ENCODE measurements at regions not wholly inside any gene's neighbourhood (a gene's known extent, or its start where the extent isn't known, plus 50 kb on each side); places are given as distances from the start of the nearest gene placed in this dataset.

DNA sequence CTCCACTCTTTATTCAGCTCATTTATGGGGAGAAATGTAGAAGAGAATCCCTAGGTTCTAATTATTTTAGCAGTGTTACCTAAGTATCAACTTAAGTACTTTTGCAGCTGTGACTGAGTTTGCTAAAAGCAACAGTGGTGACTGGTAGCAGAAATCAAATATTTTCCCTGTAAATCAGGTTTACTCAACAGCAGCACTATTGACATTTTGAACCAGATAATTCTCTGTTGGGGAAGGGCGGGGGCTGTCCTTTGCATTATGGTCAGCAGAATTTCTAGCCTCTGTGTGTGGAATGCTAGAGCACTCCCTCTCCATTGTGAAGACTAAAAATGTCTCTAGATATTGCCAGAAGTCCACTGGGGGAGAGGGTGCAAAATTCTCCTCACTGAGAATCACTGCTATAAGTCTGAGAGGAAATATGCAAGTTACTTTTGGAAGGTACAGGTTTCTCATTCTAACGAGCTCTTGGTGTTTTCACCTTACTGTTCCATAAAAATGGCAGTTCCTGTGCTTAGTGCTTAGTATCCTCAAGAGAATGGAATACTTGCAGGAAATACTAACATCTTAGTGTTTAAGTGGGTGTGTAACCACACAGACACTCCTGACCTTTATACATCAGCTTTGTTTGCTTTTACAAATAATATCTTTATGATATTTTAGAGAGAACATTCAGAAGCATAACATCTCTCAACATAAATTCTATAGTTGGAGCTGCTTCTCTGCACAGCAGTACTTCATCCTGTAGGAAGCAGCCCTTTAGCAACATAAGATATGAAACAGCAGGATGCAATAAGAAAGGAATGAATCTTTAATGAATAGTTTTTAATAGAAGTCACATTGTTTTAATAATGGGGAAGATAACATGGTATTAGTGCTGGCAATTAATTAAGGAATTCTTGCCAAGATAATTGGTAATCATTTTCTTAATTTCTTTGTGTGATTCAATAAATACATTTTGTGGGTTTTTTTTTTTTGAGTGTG lies 246.5 kb upstream of the GOLIM4 start:
- DNase-seq: no peak

DNA sequence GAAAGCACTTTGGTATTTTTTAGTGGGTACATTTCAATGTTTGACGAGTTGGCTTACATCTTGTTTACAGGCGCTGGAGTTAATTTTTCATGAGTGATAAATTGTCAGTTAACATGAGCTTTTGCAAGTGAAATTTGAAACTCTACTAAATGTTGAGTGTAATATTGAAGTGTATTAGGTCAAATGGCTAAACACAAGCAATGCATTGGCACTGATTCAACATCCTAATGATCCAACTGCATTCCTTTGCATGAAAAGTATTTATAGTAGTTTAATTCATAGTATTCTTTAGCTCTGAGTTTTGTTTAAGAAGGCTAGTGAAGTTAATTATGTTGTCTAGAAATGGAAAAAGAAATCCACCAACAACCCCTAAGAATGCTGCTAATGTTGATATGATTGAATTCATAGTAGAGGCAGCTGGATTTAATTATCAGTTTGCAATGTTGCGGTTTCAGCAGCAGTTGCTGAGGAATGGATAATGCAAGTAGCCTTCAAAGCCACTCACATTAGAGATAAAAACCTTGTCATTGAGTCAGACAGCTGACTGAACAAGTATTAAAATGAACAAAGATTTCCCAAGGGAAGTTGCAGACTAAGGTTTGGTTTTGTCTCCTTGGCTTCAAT lies 245.6 kb upstream of the GOLIM4 start:
- DNase-seq: no peak

DNA sequence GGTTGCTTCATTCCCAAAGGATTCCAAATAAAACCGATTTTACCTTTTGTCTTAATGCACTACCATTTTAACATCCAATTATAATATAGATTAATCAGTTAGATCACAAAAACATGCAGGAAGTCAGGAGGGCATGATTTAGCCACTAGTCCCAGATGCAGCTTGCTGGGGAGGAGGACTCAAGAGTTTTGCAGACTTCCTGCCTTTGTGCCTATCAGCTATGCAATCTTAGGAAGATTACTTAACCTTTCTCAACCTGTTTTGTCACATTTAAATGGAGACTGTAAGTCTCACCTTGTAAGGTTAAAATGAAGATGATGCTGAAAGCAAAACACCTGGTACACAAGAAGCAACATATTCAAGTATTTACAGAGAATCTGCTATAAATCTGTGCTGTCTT lies 242.4 kb upstream of the GOLIM4 start:
- DNase-seq: no peak

DNA sequence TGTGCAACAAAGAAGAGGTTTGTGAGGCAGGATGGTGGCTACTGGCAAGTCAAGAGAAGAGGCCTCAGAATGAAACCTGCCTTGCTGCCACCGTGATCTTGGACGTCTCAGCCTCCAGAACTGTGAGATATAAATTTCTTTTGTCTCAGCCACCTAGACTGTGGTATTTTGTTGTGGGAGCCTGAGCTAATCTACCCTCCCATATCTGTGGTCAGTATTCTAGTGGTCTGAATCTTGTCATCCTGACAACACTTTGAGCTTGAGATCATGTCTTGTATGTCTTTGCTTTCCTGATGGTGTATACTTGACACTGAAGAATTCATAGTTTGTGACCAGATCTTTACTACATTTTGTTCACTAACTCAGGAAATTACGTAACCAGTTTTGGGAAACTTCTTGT lies 240.6 kb upstream of the GOLIM4 start:
- no peak for DNase-seq

DNA sequence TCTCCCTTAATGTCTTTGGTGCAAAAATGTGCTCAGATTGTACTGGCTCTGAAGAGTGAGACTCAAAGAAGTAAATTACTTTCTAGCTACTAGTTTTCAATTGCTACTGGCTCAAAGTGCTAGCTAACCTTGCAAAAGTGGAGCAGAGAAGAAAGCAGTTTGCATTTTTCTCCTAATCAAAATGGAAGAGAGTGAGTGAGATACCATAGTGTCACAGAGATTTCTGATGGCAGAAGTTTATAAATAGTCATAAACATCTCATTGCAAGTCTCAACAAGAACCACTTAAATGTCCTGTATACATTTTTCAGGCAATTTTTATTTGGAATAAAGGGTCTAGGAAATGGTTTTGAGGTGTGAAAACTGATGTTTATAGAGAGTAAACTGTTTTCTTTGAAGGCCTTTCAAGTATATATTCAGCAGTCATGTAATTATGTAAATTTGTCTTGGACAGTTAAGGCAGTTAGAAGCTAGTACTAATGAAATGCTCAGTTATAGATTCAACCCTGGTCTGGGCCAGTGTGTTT lies 237.7 kb upstream of the GOLIM4 start:
- no peak for DNase-seq

DNA sequence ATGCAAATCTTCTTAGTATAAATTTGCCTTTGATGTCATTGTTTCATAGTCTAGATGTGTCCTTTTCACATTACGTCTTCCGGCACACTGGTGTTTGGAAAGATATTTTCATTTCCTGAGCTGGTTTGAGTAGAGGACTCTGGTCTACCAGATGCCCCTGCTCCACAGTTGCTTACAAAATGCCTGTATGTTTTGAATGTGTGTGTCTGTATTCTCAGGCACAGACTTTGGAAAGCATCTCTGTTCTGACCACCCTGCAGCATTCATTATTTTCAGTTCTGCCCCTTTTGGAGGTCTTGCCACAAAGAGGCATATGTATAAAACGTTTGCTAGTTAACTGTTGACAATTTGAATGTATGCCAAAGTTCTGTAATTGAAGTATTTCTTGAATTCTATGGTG lies 236.0 kb upstream of the GOLIM4 start:
- DNase-seq: no peak

DNA sequence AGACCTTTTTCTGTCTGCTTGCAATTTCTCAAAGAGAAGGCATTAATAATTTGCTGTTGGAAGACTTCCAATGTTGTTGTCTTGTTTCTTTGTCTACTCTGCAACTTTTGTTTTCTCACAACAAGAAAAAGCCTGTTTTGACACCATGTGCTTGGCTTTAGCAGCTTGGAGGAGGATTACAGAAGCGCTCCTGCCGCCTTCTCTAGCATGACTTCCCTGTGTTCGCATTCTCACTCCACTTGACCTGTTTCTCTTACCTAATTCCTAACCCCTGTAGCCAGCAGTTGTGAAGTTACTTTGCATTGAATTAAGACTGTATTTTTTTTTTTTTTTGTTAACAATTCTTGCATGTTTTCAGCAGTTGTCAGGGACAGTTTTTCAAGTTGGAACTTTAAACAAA lies 235.3 kb upstream of the GOLIM4 start:
- no peak for DNase-seq

DNA sequence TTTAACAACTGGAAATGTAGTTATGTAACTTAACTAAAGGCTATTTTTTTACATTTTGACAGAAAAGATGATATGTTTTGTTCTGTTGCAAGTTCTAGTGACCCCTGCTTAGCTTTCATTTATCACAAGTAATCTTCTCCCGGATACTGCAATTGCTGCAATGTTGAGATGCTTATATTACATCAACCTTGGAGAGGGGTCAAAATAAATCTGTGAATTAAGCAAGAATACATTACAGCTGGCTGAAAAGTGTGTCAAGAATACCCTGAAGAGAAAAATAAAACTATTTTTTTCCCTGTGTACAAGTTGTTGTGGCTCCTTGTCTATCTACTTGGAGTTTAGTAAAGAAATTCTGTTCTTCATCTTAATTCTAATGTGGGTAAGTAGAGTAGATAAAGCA lies 232.1 kb upstream of the GOLIM4 start:
- DNase-seq: no peak

DNA sequence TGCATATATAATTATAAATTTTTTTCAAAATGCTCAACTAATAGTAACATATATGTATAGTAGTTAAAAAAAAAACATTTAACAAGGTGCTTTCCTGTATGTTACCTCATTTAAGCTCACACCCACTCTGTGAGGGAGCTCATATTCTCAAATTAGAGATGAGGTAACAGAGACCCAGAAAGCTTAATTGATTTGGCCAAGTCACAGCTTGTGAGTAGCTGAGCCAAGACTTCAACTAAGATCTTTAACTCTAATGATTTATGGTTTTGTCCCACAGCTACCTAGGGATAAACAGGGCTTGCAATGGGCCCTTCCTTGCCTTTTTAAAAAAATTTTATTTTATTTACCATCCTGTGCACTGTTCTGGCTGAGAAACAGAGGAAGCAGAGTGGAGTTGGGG lies 230.0 kb upstream of the GOLIM4 start:
- no peak for DNase-seq

DNA sequence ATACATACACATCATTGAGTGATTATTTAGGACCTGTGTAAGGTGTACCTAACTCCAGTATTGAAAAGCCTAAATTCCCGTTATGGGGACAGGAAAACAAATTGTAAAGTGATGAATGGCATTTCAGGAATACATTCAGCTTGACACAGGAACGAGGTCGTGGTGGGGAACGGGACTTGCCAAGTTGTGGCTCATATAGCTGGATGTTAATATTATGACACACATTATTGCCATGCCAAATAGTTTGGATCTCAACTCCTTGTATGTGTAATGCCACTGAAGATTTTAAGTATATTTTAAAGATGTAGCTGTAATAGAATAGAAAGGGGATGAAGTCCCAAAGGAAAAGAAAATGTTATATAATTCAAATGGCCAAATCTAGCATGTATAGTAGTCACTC lies 227.2 kb upstream of the GOLIM4 start:
- no peak for DNase-seq

DNA sequence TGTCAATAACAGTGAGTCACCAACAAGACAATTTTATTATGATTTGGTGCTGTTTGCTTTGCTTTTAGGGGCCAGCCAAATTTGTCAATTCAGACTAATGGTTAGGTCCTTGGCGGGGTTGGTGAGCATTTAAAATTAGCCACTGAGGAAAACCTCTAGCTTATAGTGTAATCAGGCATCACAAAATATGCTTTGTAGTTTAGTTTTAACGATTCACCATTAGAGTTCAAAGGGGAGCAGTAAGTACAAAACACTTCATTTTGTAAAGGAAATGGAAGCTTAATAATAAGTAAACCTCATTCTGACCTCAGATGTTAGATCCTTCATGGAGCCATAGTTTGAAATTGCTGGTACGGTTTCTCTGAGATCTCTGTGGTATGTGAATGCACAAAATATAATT lies 218.4 kb upstream of the GOLIM4 start:
- no peak for DNase-seq

DNA sequence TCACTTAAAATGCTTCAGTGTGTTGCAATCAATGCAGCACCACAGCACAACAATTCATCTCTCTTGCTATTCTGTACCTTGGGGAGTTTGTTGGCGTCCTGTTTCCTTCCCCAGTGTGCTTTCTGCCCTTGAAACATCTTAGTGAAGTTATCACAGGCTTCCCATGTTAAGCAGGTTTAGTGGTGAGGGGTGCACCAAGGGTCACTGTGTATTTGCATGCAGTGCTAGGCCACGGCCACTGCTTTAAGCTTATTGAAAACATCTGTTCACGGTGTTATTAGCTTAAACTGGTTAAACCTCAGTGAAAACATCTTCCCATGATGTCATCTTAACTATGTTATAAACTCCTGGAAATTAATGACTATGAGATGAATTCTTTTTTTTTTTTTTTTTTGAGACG lies 217.3 kb upstream of the GOLIM4 start:
- DNase-seq: no peak

DNA sequence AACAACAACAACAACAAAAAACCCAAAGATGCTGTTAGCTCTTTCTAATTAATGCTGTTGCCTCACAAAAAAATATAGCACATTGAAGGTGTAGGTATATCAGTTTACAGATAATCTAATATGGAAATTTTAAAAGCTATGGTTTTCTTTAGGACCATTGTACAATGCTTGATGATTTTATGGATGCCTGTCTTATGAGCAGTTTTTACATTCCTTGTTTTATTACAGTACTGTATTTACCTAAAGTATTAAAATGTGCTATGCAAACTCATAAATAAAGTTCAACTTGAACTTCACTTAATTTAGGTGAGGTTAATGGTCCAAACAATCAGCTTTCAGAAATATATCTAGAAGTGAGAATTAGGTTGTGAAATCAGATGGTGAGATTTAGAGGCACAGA lies 212.2 kb upstream of the GOLIM4 start:
- DNase-seq: no peak

DNA sequence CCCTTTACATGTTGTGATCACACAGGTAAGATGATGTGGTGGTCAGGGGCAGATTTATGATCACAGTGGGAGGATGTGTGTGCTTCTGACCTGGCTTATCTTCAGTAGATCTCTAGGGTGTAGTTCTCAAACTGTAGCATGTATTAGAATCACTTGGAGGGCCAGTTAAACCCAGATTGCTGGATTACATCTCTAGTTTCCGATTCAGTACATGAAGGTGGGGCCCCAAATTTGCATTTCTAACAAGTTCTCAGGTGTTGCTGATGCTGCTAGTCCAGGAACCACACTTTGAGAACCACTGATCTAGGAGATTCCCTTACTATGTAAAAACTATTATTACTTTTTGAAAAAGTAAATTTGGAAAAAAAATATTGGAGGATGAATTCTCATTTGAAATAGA lies 199.3 kb upstream of the GOLIM4 start:
- no peak for DNase-seq

DNA sequence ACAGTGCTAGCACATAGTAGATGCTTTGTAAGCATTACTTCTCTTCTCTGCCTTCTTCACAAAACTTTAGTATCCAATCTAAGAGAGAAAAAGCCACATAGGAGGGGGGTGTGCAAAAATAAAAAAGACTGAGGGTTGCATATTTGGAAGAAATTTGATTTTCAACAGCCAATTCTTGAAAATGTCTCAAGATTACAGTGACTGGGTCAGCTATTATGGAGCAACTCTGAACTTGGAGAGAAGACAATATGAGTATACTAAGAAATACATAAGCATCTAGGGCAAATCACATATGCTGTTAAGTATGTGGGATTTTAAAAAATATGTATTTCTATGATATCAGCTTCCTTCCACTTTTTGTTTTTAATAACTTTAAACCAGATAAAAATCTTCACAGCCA lies 196.6 kb upstream of the GOLIM4 start:
- no peak for DNase-seq

DNA sequence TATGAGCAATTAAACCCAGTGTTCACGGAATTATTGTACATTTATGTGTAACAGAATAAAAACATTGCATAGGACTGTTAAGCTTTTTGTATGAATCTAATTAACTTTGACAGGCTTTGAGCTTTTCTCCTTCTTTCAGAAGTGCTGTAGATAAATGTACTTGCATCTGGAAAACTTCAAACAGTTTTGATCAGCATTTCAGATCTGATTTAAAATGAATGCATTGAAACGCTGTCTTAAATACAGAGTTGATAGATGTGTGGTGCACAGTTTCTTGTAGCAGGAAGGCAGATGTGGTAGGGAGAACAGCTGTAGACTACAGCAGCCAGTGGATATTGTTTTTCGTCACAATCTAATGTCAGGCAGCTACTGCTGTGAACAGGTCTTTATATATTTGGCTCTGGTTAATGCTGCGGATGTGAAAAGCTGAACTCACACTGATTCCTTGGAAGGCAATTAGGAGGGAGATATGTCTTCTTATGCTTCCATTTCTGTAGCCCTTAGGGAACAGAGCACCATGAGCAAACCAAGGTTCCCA lies 193.8 kb upstream of the GOLIM4 start:
- DNase-seq: no peak

DNA sequence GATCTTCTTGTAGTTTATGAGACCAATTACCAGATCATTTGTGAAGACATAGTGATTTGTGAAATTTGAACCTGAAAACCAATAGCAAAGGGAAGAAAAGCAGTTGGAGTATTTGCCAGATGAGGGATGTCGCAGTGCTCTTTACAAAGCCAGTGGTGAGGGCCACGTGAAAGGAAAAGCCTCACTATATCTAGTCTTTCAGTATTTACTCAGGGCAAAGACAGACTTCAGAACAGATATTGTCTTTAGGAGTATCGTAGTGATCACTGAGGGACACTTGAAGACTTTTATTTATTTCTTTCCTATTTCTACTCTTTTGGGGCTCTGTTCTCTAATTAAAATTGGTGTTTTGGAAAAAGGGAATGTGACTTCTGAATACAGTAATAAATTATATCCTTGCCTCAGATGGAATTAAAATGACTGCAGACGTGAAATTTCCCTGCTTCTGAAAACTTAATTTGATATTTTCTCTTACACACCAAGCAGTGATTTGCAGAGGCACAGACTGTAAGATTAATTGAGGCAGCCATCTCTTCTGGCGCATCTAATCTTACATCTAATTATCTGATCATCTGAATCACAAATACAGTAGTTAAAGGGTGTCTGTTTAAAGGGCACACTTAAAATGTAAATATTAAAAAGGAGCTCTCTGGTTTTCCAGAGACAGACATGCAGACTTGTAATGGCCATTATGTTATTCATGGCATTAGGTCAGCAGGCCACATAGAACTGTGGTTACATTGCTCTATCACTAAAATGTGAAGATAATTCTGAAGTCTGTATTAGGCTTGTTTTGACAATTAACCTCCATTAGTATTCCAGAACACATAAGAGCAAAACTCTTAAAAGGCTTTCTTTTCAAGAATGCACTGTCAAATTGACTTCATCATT lies 193.0 kb upstream of the GOLIM4 start:
- DNase-seq: no peak

DNA sequence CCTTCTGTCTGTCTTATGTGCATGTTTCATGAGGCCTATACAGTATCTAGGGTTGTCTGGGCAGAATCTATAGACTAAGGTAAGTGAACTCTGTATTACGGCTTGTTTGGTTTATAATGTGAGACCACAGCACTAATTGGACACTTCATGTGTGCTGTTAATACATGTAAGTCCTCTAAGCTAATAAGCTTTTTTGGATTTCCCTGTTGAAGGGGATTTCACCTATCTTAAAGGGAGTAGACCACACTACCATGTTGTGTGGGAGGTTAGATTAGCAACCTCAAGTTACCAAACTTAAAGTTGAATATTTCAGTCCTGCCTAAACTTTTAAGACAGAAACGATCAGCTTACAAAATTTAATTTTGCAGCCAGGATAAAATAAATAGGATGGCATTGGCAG lies 189.8 kb upstream of the GOLIM4 start:
- no peak for DNase-seq

DNA sequence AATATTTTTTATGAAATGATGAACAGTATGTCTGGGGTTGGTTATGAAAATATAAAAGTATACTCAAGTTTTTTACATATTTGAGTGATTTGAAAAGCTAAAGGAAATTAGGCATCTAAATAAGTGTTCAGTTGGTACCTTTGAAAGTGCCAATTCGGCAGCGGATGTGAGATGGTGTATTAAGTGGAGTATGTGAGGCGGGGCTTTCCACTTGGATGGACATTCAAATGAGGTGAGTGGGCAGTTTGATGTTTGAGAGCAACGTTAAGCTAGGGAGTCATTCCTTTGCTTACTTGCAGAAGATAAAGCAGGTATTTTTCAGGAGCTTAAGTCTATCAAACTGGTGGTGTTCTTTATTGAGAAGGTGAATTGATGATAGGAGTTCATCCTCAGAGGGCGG lies 189.0 kb upstream of the GOLIM4 start:
- DNase-seq: no peak

DNA sequence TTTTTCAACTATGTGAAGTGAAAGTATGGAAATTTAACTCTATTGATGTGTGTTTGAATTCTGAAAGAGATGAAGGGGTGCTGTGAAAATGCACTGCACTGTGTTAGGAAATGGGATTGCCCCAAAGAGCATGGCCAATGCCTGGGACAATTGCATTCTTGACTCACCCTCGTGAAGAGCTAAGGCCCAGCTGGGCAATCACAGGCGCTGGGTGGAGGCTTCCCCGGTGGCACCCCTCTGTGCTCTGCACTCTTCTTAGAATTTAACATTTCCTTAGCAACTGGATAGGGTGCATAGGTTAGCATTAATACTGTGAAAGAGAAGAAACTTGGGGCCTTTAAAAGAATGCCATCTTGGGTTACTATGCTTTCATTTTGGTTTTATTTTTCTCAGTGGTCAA lies 179.9 kb upstream of the GOLIM4 start:
- no peak for DNase-seq

DNA sequence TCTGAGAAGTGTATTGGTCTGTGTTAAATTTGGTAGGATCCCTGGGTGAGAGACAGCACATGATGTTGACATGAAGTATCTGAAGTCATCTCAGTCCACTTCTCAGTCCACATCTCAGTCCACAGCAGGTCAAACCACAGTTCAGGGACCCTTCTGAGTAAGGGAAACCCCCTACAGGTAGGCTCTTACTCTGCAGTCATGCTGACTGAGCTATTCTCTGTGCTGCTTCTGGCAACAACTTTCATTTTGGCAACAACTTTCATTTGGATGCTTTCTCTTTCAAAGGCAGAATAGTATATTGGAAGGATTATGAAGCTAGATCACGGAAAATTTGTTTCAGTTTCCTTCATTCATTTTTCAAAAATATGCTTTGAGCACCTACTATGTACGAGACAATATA lies 178.2 kb upstream of the GOLIM4 start:
- DNase-seq: no peak

DNA sequence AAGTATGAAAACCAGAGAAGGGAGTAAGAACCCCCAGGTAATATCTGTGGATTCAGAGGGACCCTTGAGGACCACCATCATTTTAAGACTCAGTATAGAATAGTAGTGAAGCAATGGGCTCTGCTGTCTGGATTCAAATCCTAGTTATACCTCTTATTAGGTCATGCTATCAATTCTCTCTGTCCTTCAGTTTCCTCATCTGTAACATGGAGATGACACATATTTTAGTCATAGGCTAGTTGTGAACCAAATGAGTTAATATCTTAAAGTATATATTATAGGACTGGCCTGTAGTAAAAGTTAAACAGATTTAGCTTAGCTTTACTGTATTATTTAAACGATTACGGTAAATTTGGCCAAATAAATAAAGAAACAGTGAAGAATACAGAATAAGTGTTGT lies 177.3 kb upstream of the GOLIM4 start:
- DNase-seq: no peak

All from midbrain (tissue), 1 donor.